LNCAP (cell line): ENCODE measurements at regions not wholly inside any gene's neighbourhood (a gene's known extent, or its start where the extent isn't known, plus 50 kb on each side); places are given as distances from the start of the nearest gene placed in this dataset.

Experiments used
- CTCF ChIP-seq: fragments of 450-650 bp; IDR thresholded peaks from 2 replicates; pipeline ENCODE4 v1.5.1; 2017; ENCODE audit warnings: mild to moderate bottlenecking

GRCh38 chr16:59634004-59634579, 900.0 kb upstream of the GOT2 start:
- TF ChIP-seq CTCF = no peak

GRCh38 chr16:59632276-59632855, 898.2 kb upstream of the GOT2 start:
- TF ChIP-seq CTCF = no peak

- TF ChIP-seq CTCF = no peak
Observed at GRCh38 chr16:59614466-59615240, 880.5 kb upstream of the GOT2 start.

- no peak for TF ChIP-seq CTCF
Observed at GRCh38 chr16:59612094-59612493, 878.0 kb upstream of the GOT2 start.

GRCh38 chr16:59611556-59611955, 877.4 kb upstream of the GOT2 start:
- TF ChIP-seq CTCF = no peak

GRCh38 chr16:59605706-59606105, 871.6 kb upstream of the GOT2 start:
- no peak for TF ChIP-seq CTCF

GRCh38 chr16:59604354-59604753, 870.2 kb upstream of the GOT2 start:
- no peak for TF ChIP-seq CTCF
